ENCODE measurements at regions not wholly inside any gene's neighbourhood (a gene's known extent, or its start where the extent isn't known, plus 50 kb on each side); places are given as distances from the start of the nearest gene placed in this dataset.

DNA sequence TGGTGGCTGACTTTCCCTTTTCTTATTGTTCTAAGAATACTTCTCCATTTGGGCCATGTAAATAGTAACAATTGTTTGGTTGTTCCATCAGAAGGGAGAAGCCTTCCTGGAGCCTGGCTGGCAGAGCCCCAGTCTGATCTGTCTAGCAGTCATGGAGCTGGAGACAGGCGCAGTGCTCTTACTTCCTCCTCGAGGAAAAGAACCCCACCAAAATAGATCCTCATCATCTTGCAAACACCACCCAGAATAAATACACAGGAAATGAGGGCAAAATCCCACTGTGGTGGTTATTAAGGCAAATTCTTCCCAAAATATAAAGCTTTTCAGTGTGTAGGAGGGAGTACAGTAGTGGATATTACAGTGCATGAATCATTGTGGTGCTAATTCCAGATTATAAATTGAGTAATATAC is 195.1 kb upstream of the SGK1 start:
- ATAC-seq: no peak
- TF ChIP-seq ZFP30 (CRISPR knock-in tag; IDR thresholded peaks at IDR 0.05): no peak
- no peak for TF ChIP-seq ISL1 (CRISPR knock-in tag; IDR thresholded peaks at IDR 0.05)
- TF ChIP-seq CSDC2 (CRISPR knock-in tag; IDR thresholded peaks at IDR 0.05): no peak
- no peak for TF ChIP-seq ZNF8 (CRISPR knock-in tag; IDR thresholded peaks at IDR 0.05)
- TF ChIP-seq, protein P1, sequence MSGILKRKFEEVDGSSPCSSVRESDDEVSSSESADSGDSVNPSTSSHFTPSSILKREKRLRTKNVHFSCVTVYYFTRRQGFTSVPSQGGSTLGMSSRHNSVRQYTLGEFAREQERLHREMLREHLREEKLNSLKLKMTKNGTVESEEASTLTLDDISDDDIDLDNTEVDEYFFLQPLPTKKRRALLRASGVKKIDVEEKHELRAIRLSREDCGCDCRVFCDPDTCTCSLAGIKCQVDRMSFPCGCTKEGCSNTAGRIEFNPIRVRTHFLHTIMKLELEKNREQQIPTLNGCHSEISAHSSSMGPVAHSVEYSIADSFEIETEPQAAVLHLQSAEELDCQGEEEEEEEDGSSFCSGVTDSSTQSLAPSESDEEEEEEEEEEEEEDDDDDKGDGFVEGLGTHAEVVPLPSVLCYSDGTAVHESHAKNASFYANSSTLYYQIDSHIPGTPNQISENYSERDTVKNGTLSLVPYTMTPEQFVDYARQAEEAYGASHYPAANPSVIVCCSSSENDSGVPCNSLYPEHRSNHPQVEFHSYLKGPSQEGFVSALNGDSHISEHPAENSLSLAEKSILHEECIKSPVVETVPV (CRISPR knock-in tag; IDR thresholded peaks at IDR 0.05): no peak
- TF ChIP-seq, protein P2, sequence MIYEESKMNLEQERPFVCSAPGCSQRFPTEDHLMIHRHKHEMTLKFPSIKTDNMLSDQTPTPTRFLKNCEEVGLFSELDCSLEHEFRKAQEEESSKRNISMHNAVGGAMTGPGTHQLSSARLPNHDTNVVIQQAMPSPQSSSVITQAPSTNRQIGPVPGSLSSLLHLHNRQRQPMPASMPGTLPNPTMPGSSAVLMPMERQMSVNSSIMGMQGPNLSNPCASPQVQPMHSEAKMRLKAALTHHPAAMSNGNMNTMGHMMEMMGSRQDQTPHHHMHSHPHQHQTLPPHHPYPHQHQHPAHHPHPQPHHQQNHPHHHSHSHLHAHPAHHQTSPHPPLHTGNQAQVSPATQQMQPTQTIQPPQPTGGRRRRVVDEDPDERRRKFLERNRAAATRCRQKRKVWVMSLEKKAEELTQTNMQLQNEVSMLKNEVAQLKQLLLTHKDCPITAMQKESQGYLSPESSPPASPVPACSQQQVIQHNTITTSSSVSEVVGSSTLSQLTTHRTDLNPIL (CRISPR knock-in tag; IDR thresholded peaks at IDR 0.05; ENCODE audit: low read depth): no peak

DNA sequence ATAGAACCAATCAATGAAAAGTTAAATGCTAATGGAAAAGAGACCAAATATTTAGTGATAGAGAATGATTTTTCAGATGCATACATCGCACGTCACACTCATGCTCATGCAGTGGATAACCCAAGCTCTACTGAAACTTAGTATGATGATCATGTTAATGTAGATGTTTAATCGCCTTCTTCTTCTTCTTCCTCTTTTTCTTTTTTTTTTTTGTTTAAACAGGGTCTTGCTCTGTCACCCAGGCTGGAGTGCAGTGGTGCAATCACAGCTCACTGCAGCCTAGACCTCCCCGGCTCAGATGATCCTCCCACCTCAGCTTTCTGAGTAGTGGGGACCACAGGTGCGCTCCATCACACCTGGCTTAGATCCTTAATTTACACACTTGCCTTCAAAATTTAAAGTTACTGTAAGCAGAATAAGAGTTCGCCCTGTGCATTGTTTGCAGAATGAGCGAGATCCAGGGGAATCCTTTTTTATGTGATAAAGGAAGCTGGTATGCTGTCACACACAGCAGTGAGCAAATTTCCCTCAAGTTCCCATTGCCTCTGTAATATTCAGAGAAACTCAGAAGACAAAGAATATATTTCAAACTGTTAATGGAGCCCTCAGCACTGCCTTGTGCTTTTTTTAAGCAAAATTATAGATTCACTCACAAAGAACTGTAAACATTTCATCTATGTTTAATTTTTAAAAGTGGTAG is 194.2 kb upstream of the SGK1 start:
- TF ChIP-seq PPARA (CRISPR knock-in tag; IDR thresholded peaks at IDR 0.05; ENCODE audit: borderline replicate concordance): no peak
- TF ChIP-seq, protein P3, sequence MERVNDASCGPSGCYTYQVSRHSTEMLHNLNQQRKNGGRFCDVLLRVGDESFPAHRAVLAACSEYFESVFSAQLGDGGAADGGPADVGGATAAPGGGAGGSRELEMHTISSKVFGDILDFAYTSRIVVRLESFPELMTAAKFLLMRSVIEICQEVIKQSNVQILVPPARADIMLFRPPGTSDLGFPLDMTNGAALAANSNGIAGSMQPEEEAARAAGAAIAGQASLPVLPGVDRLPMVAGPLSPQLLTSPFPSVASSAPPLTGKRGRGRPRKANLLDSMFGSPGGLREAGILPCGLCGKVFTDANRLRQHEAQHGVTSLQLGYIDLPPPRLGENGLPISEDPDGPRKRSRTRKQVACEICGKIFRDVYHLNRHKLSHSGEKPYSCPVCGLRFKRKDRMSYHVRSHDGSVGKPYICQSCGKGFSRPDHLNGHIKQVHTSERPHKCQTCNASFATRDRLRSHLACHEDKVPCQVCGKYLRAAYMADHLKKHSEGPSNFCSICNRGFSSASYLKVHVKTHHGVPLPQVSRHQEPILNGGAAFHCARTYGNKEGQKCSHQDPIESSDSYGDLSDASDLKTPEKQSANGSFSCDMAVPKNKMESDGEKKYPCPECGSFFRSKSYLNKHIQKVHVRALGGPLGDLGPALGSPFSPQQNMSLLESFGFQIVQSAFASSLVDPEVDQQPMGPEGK (CRISPR knock-in tag; IDR thresholded peaks at IDR 0.05; ENCODE audit: borderline replicate concordance): no peak
- TF ChIP-seq, protein P2 (CRISPR knock-in tag; IDR thresholded peaks at IDR 0.05; ENCODE audit: low read depth): no peak
- TF ChIP-seq CSDC2 (CRISPR knock-in tag; IDR thresholded peaks at IDR 0.05): no peak
- TF ChIP-seq ESRRG (CRISPR knock-in tag; IDR thresholded peaks at IDR 0.05): no peak
- TF ChIP-seq ARNTL (CRISPR knock-in tag; IDR thresholded peaks at IDR 0.05; ENCODE audit: borderline replicate concordance, low read depth): no peak
- TF ChIP-seq, protein P4, sequence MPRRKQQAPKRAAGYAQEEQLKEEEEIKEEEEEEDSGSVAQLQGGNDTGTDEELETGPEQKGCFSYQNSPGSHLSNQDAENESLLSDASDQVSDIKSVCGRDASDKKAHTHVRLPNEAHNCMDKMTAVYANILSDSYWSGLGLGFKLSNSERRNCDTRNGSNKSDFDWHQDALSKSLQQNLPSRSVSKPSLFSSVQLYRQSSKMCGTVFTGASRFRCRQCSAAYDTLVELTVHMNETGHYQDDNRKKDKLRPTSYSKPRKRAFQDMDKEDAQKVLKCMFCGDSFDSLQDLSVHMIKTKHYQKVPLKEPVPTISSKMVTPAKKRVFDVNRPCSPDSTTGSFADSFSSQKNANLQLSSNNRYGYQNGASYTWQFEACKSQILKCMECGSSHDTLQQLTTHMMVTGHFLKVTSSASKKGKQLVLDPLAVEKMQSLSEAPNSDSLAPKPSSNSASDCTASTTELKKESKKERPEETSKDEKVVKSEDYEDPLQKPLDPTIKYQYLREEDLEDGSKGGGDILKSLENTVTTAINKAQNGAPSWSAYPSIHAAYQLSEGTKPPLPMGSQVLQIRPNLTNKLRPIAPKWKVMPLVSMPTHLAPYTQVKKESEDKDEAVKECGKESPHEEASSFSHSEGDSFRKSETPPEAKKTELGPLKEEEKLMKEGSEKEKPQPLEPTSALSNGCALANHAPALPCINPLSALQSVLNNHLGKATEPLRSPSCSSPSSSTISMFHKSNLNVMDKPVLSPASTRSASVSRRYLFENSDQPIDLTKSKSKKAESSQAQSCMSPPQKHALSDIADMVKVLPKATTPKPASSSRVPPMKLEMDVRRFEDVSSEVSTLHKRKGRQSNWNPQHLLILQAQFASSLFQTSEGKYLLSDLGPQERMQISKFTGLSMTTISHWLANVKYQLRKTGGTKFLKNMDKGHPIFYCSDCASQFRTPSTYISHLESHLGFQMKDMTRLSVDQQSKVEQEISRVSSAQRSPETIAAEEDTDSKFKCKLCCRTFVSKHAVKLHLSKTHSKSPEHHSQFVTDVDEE (CRISPR knock-in tag; IDR thresholded peaks at IDR 0.05): no peak
- TF ChIP-seq ZNF565 (CRISPR knock-in tag; conservative IDR thresholded peaks at IDR 0.05; ENCODE audit: low read depth): no peak
- TF ChIP-seq ZFP3 (CRISPR knock-in tag; IDR thresholded peaks at IDR 0.05): no peak
- TF ChIP-seq BACH2 (CRISPR knock-in tag; IDR thresholded peaks at IDR 0.05; ENCODE audit: borderline replicate concordance): no peak
- TF ChIP-seq ISL1 (CRISPR knock-in tag; IDR thresholded peaks at IDR 0.05): no peak
- no peak for TF ChIP-seq TCF4 (CRISPR knock-in tag; IDR thresholded peaks at IDR 0.05; ENCODE audit: borderline replicate concordance)
- no peak for TF ChIP-seq SNAI2 (CRISPR knock-in tag; IDR thresholded peaks at IDR 0.05)
- TF ChIP-seq ZFP30 (CRISPR knock-in tag; IDR thresholded peaks at IDR 0.05): no peak
- TF ChIP-seq, protein P5, sequence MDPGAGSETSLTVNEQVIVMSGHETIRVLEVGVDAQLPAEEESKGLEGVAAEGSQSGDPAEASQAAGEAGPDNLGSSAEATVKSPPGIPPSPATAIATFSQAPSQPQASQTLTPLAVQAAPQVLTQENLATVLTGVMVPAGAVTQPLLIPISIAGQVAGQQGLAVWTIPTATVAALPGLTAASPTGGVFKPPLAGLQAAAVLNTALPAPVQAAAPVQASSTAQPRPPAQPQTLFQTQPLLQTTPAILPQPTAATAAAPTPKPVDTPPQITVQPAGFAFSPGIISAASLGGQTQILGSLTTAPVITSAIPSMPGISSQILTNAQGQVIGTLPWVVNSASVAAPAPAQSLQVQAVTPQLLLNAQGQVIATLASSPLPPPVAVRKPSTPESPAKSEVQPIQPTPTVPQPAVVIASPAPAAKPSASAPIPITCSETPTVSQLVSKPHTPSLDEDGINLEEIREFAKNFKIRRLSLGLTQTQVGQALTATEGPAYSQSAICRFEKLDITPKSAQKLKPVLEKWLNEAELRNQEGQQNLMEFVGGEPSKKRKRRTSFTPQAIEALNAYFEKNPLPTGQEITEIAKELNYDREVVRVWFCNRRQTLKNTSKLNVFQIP (CRISPR knock-in tag; IDR thresholded peaks at IDR 0.05; ENCODE audit: borderline replicate concordance, low read depth): no peak
- TF ChIP-seq ZNF8 (CRISPR knock-in tag; IDR thresholded peaks at IDR 0.05): no peak
- TF ChIP-seq OSR1 (CRISPR knock-in tag; IDR thresholded peaks at IDR 0.05): no peak
- no peak for TF ChIP-seq TOX (CRISPR knock-in tag; IDR thresholded peaks at IDR 0.05; ENCODE audit: borderline replicate concordance)
- TF ChIP-seq, protein P1 (CRISPR knock-in tag; IDR thresholded peaks at IDR 0.05): no peak
- ATAC-seq: no peak

All from SK-N-SH treated with all-trans-retinoic acid at 6 μM for 48 hours (cell line).